ENCODE measurements at regions not wholly inside any gene's neighbourhood (a gene's known extent, or its start where the extent isn't known, plus 50 kb on each side); places are given as distances from the start of the nearest gene placed in this dataset.
"Not testable (repeated sequence)": the region's sequence is repeated elsewhere in the genome, so short reads cannot be mapped to it uniquely, and the experiment has no call there.

DNA sequence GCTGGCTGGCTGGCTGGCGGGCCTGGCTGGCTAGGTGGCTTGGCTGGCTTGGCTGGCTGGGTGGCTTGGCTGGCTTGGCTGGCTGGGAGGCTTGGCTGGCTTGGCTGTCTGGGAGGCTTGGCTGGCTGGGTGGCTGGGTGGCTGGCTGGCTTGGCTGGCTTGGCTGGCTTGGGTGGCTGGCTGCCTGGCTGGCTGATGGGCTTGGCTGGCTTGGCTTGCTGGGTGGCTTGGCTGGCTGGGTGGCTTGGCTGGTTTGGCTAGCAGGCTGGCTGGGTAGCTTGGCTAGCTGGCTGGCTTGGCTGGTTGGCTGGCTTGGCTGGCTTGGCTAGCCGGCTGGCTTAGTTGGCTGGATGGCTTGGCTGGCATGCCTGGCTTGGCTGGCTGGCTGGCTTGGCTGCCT lies 2834.1 kb downstream of the RPIA start:
- peak; percentile 18 for DNase-seq

DNA sequence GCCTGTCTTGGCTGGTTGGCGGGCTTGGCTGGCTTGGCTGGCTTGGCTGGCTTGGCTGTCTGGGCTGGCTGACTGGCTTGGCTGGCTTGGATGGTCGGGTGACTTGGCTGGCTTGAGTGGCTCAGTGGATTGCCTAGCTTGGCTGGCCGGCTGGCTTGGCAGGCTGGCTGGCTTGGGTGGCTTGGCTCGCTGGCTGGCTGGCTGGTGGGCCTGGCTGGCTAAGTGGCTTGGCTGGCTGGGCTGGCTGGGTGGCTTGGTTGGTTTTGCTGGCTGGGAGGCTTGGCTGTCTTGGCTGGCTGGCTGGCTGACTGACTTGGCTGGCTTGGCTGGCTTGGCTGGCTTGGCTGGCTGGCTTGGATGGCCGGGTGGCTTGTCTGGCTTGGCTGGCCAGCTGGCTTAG lies 2834.6 kb downstream of the RPIA start:
- DNase-seq = peak; percentile 28

DNA sequence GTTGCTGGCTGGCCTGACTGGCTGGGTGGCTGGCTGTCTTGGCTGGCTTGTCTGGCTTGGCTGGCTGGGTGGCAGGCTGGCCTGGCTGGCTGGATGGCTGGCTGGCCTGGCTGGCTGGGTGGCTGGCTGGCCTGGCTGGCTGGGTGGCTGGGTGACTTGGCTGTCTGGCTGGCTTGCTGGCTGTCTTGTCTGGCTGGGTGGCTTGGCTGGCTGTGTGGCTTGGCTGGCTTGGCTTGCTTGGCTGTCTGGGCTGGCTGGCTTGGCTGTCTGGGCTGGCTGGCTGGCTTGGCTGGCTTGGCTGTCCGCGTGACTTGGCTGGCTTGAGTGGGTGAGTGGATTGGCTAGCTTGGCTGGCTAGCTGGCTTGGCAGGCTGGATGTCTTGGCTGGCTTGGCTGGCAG lies 2835.6 kb downstream of the RPIA start:
- peak; percentile 28 for DNase-seq

DNA sequence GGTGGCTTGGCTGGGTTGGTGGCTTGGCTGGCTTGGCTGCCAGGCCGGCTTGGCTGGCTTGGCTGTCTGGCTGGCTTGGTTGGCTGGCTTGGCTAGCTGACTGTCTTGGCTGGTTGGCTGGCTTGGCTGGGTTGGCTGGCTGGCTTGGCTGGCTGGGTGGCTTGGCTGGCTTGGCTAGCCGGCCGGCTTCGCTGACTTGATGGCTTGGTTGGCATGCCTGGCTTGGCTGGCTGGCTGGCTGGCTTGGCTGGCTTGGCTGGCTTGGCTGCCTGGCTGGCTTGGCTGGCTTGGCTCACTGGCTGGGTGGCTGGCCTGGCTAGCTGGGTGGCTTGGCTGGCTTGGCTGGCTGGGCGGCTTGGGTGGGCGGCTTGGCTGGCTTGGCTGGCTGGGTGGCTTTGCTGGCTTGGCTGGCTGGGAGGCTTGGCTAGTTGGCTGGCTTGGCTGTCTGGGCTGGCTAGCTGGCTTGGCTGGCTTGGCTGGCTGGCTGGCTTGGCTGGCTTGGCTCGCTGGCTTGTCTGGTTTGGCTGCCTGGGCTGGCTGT lies 2836.1 kb downstream of the RPIA start:
- DNase-seq = peak; percentile 51

DNA sequence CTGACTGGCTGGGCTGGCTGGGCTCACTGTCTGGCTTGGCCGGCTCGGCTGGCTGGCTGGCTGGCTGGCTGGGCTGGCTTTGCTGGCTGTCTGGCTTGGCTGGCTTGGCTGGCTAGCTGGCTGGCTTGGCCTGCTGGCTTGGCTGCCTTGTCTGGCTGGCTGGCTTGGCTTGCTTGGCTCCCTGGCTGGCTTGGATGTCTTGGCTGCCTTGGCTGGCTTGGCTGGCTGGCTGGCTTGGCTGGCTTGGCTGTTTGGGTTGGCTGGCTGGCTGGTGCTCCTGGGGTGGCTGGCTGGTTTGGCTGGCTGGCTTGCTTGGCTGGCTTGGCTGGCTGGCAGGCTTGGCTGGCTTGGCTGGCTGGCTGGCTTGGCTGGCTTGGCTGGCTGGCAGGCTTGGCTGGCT lies 2836.9 kb downstream of the RPIA start:
- peak; percentile 29 for DNase-seq

DNA sequence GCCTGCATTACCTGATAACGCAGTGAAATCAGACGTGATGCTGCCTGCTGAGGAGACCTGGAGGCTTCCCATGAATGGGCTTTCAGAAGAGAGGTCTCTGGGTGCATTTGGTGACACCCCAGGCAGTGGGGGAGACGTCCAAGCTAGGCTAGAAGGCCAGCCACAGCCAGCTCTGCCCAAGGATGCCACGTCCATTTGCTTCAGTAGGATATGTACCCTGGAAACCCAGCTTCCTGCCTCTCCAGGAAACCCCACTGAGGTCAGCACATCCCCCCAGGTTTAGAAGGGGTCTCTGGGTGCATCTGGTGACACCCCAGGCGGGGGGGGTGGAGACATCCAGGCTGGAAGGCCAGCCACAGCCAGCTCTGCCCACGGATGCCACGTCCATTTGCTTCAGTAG lies 2844.6 kb downstream of the RPIA start:
- DNase-seq = not testable (repeated sequence)

DNA sequence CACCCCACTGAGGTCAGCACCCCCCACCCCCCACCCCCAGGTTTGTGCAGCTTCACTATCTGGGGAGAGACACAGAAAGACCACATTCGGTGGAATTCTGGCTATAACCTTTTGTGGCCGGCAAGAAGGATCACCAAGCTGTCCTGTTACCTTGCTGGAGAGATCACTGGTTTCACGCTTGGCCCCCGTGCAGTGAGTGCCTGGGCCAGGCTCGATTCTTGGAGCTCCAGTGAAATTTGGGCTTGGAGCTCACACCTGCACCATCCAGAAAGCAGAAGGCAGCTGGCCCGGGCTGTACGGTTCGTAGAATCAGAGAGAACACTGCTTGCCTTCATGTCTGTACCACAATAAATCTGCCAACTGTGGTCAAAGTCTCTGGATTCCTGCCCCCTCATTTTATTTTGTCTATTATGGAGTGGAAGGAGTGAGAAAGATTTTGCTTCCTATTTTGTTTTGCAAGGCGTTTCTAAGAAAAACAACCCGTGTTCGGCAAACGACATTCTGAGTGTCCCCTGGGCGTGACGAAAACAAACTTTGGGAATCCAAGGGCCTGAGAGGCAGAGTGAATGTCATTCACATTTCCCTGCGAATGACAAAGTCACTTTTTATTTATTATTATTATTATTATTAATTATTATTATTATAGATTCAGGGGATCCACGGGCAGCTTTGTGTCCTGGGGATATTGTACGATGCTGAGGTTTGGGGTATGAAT lies 2845.2 kb downstream of the RPIA start:
- not testable (repeated sequence) for DNase-seq

DNA sequence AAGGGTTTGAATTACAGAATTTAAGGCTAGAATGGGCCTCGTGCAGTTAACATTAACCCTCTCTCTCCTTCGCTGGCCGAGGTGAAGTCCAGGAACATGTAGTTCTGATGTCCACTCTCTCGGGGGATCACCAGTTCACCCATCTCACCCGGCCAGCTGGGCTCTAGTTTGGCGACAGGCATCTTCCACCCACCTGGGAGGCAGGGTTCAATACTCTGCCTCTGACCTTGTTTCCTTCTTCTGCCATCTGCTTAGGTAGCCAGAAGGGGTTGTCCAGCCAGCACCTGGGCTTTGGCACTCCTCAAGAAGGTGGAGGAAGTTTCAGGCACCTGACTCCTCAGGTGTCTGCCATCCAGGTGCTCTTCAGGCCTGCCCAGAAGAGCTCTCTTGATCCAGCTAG lies 2857.8 kb downstream of the RPIA start:
- DNase-seq = peak; percentile 16

DNA sequence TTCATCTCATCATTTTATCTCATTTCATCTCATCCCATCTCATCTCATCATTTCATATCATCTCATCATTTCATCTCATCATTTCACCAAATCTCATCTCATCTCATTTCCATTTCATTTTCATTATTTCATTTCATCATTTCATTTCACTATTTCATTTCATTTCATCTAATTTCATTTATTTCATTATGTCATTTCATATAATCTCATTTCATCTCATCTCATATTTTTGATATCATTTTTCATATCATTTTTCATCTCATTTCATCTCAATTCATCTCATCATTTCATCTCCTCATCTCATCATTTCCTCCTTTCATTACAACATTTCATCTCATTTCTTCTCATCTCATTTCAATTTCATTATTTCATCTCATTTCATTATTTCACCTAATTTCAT lies 2866.8 kb downstream of the RPIA start:
- not testable (repeated sequence) for DNase-seq

DNA sequence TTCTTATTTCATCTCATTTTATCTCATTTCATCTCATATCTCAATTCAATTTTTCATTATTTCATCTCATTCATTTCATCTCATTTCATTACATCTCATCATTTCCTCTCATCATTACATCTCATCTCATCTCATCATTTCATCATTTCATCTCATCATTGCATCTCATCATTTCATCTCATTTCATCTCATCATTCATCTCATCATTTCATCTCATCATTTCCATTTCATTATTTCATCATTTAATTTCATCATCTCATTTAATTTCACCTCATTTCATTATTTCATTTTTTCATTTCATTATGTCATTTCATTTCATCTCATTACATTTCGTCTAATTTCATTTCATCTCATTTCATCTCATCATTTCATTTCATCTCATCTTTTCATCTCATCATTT lies 2867.8 kb downstream of the RPIA start:
- DNase-seq = not testable (repeated sequence)

DNA sequence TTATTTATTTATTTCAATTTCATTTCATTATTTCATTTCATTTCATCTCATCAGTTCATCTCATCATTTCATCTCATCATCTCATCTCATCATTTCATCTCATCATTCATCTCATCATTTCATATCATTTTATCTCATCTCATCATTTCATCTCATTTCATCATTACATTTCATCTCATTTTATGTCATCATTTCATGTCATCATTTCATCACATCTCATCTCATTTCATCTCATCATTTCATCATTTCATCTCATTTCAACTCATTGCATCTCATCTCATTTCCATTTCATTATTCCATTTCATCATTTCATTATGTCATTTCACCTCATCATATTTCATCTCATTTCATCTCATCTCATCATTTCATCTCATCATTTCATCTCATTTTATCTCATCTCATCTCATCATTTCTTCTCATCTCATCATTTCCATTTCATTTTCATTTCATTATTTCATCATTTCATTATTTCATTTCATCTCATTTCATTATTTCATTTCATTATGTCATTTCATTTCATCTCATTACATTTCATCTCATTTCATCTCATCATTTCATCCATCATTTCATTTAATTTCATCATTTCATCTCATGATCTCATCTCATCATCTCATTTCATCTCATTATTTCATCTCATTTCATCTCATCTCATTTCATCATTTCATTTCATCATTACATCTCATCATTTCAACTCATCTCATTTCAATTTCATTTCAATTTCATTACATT lies 2868.6 kb downstream of the RPIA start:
- not testable (repeated sequence) for DNase-seq

DNA sequence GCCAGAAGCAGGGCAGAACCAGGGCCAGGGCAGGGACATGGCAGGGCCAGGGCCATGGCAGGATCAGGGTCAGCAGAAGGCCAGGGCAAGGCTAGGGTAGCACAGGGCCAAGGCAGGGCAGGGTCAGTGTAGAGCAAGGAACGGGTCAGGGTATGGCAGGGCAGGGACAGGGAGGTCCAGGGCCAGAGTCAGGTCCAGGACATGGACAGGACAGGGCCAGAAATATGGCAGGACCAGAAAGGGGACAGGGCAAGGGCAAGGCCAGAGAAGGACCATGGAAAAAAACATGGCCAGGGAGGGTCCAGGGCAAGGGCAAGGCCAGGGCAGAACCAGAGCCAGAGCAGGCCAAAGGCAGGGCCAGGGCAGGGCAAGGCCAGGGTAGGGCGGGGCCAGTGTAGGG lies 2870.7 kb downstream of the RPIA start:
- DNase-seq = not testable (repeated sequence)

DNA sequence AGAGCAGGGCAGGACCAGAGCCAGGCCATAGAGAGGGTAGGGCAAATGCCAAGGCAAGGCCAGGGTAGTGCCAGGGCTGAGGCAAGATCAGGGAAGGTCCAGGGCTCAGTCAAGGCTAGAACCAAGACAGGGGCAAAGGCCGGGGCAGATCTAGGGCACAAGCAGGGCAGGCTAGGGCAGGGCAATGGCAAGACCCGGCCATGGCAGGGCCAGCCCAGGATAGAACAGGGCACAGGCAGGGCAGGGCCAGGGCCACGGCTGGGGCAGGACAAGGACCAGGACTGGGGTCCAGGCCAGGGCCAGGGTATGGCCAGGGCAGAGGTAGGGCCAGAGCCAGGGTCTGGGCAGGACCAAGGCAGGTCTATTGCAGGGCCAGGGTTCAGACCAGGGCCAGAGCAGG lies 2873.2 kb downstream of the RPIA start:
- not testable (repeated sequence) for DNase-seq

DNA sequence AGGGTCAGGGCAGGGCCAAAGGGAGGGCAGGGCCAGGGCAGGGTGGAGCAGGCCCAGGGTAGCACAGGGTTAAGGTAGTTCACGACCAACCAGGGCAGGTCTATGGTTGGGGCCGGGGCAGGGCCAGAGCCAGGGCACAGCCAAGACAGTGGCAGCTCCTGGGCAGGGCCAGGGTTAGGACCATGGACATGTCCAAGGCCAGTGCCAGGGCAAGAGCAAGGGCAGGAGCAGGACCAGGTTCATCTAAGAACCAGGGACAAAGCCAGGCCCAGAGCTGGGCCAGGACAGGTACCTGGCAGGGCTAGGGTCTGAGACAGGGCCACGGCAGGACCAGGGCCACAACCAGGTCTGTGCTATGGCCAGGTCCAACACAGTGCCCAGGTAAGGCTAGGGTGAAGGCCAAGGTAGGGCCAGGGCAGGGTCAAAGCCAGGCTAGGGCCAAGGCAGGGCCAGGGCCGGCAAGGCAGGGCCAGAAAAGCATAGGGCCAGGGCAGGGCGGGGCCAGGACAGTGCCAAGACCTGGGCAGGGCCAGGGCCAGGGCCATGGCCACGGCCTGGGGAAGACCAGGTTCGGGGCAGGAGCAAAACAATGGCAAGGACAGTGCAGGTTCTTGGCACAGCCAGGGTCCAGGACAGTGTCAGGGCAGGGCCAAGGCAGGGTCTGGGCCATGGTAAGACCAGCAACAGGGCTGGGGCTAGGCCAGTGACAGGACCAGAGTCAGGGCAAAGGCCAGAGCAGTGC lies 2874.4 kb downstream of the RPIA start:
- not testable (repeated sequence) for DNase-seq

DNA sequence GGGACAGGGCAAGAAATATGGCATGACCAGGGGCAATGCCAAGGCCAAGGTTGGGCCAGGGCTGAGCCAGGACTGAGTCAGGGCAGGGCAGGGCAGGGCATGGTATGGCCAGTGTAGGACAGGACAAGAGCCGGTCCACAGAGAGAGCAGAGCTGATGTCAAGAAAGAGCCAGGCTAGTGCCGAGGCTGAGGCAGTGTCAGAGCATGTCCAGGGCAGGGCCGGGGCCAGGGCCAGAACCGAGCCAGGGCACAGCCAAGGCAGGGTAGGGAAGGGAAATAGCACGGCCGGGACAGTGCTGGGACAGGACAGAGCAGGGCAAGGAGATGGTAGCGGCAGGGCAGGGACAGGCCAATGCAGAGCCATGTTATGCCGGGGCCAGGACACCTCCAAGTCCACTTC lies 2875.1 kb downstream of the RPIA start:
- DNase-seq = peak; percentile 4

DNA sequence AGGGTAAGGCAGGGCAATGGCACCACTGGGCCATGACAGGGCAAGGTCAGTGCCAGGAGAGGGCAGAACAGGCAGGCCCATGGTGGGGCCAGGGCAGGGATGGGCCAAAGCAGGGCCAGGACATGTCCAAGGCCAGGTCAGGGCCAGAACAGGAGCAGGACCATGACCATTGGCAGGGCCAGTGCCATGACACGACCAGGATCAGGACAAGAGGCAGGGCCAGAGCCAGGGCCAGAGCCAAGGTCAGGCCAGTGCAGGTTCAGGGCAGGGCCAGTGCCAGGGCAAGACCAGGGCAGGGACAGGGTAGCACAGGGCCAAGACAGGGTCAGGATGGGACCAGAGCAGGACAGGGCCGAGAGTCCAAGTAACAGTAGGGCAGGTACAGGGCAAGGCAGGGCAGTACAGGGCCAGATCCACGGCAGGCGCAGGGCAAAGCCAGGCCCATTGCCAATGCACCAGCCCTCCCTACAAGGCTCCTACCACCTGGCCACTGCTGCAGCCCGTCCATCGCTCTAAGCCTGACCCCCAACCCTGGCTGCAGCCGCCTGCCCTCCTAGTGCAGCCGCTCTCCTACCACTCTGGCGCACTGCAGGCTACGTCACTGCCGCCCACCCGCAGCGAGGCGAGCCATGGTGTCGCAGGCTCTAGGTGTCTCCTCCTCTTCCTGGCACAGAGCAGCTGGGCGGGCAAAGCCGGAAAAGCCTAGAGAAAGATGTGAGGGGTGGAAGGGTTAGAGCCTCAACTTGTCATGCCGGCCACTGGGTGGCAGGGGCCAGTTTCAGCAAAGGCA lies 2876.3 kb downstream of the RPIA start:
- DNase-seq = not testable (repeated sequence)

DNA sequence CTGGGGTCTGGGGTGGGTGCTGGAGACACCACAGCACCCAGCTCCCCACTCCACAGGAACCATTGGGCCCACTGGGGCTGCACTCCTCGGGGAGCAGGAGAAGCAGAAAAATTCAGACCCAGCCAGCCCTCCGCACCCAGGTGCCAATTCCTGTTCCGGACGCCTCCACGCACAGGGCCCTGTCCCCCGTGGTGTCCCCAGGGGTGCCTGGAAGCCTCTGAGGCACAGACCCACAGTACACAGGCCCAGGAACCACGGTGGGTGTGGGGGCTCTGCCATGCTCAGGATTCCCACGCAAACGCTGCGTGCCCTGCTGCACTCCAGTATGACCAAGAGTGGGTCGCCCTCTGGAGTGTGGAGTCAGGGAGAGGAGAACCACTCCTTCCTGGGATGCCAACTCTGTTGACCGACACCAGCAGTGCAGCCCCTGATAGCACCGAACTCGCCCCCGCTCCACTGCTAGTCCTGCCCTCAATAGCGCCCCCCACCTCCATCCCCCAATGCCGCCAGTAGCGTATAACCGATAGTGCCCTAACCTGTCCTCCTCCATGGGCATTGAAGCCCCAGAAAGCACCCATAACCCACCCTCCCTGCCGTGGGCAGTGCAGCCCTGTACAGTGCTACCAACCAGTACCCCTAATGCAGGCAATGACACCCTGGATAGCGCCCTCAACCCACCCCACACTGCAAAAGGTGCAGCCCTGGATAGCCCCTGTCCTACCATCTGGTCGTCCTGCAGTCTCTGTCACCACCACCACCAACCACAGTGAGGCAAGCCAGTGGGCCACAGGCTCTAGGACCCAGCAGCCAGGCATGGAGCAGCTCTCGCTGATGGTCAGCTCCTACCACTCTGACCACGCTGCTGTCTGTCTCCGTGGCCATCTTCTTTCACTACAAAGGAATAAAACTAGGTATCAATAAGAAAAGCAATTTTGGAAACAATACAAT lies 2877.2 kb downstream of the RPIA start:
- not testable (repeated sequence) for DNase-seq

DNA sequence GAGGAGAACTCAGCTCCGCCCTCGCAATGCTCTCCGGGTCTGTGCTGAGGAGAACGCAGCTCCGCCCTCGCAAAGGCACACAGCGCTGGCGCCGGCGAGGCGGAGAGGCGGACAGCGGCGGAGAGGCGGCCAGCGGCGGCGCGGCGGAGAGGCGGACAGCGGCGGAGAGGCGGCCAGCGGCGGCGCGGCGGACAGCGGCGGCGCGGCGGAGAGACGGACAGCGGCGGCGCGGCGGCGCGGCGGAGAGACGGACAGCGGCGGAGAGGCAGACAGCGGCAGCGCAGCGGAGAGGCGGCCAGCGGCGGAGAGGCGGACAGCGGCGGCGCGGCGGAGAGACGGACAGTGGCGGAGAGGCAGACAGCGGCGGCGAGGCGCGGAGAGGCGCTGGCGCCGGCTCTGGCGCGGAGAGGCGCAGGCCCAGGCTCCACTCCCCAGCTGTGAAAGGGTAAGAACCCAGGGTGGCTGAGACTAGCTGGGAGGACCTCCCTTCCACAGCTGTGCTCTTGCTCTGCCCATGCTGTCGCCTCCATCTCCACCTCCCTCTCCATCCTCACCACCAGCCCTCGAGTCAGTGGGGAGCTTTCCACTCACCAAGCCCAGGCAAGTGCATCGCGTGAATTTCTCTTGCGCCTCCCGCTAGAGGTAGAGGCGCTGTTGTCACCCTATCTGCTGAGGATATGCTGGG lies 2879.9 kb downstream of the RPIA start:
- DNase-seq = peak; percentile 50

DNA sequence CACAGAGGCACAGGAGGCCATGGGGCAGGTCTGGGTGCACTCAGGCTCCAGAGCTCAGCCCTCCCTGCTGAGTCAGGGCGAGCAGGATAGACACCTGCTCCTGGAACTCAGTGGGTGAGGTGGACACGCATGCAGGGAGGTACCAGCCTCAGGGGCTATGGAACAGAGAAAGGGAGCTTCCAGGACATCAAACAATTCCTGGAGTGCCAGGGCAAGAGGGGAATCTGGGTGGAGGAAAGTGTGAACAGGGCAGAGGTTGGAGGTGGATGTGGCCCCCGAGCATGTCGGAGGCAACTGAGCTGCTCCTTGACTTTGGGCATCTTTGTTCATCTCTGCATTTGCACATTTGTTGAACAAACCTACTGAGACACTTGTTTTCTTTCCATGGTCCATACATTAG lies 2881.5 kb downstream of the RPIA start:
- DNase-seq = not testable (repeated sequence)

DNA sequence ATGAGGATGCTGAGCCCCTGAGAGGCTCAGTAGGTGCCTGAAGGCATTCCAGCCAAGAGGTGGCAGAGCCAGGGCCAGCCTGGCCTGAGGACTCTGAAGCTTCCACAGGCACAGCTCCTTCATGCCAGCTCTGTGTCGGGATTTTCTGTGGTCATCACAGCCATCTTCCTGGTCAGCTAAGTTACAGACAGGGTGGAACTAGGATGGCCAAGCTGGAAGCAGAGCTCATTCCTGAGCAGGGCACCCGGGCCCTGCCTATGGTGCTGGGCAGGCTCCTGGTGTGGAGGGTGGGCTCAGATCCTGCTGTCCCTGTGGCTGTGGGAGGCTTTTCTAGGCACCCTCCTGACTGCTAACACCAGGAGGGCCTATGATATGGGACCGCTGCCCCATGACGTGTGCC lies 2882.3 kb downstream of the RPIA start:
- DNase-seq = not testable (repeated sequence)

DNA sequence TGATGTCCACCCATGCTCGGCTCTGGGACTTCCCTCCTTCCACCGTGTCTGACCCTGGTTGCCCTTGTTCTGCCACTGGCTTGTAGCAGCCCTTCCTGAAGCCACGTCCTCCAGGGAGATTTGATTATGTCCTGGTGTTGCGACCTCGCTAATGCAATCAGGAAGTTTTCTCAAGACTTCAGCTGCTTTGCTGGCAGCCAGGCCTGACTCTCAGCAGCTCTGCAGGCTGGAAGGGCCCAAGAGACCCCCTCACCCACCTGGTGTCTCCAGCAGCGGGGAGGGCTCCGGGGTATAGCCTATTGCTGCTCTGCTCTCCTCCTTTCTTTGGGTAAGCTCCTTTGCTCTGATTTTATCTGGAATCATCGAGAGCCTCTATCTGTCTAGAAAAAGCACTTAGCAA lies 2882.8 kb downstream of the RPIA start:
- not testable (repeated sequence) for DNase-seq

All from islet precursor cell (in vitro differentiated cells).